Psoas muscle (tissue), 7 donors: ENCODE measurements at regions not wholly inside any gene's neighbourhood (a gene's known extent, or its start where the extent isn't known, plus 50 kb on each side); places are given as distances from the start of the nearest gene placed in this dataset.

Source experiments
- ATAC-seq, 4 donors: fragments of 200-7000 bp; cut with Tn5 transposase; one replicate each; pipeline ENCODE4 v1.9.1; 2020; ENCODE audit warnings: moderate library complexity in 3 of 4, mild to moderate bottlenecking in 2 of 4
- DNase-seq, 2 donors: peaks; one replicate each; pipeline ENCODE4 v3.0.0-alpha.2; 2020
- H3K27ac ChIP-seq: fragments of 200-600 bp; one replicate; pipeline ENCODE4 v1.8.0; 2022
- H3K27me3 ChIP-seq, 3 donors: fragments of 200-600 bp in 1 of 3; one replicate each; pipeline versions ENCODE4 v1.6.1 to v1.8.0; 2013 to 2022; ENCODE audit warnings: low read length in 2 of 3, mild to moderate bottlenecking in 2 of 3, moderate library complexity in 1 of 3; ENCODE audit not compliant: insufficient read depth in 3 of 3
- H3K36me3 ChIP-seq, 2 donors: fragments of 200-600 bp in 1 of 2; one replicate each; pipeline versions ENCODE4 v1.6.1 to v1.8.0; 2013 to 2022; ENCODE audit warnings: low read depth in 1 of 2, mild to moderate bottlenecking in 1 of 2, moderate library complexity in 1 of 2; ENCODE audit not compliant: insufficient read depth in 1 of 2
- H3K4me1 ChIP-seq: fragments of 200-600 bp; one replicate; pipeline ENCODE4 v1.8.0; 2022
- H3K4me3 ChIP-seq: fragments of 200-600 bp; one replicate; pipeline ENCODE4 v1.8.0; 2022; ENCODE audit warnings: mild to moderate bottlenecking
- H3K9me3 ChIP-seq: fragments of 200-600 bp; one replicate; pipeline ENCODE4 v1.8.0; 2022
- WGBS, 3 donors: extraction: QIAGEN DNeasy Blood & Tissue Kit; methylation state at CpG; one replicate each; pipeline versions ENCODE4 v1.1.6 to v1.1.7; 2013; 5-methylcytosine and 5-hydroxymethylcytosine counted together
- intact Hi-C, 2 donors: fragments of 100-400 bp; cut with DNase I; formaldehyde crosslinking; loops; one replicate each; pipeline versions ENCODE4 v1.11.0 to v1.14.2; 2022
- TF ChIP-seq, protein P1 (sequence below): fragments of 200-600 bp; IDR thresholded peaks from one replicate; pipeline ENCODE4 v1.8.0; 2022; ENCODE audit warnings: antibody characterized with exemption
- donor health status: healthy with polysubstance abuse.
- donor health status: DM: no; HTN: no; CAD: no; lungs with moderate emphysema.
- donor health status: Bipolar disorder and iron deficiency.
- donor health status: healthy.
- donor health status: DM: yes; HTN: yes; CAD: no.
- donor health status: DM: no; HTN: no; CAD: no.
- donor health status: DM: yes; HTN: yes; CAD: no.

DNA sequence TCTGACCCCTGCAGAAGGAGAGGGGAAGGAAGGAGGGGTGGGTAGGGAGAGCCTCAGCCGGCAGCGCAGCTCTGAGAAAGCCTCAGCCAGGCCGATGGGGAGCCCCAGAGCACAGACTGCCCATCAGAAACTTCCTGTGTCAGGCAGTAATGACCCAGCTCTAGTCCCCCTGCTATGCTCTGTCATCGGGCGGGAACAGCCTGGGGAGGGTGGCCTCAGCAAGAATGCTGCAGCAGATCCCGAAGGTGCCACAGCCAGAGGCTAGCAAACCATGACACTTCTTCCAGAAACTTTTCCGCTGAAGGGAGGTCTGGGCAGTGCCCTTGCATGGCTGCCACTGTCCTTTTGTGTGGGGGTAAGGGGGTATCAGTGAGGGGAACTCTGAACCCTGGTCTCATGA is 279.0 kb downstream of the BCOR start:
- H3K4me1 ChIP-seq: no peaks in the 10 kb centered on the region
- 52 to 87% (median 68%) methylated on average over 7 of the region's 7 CpGs for WGBS, 3 donors
- intact Hi-C loops: loop anchor here (5.0 to 10.0 kb wide), 3 partner anchors 256 to 449 kb away; no protein-coding TSS in a partner anchor

DNA sequence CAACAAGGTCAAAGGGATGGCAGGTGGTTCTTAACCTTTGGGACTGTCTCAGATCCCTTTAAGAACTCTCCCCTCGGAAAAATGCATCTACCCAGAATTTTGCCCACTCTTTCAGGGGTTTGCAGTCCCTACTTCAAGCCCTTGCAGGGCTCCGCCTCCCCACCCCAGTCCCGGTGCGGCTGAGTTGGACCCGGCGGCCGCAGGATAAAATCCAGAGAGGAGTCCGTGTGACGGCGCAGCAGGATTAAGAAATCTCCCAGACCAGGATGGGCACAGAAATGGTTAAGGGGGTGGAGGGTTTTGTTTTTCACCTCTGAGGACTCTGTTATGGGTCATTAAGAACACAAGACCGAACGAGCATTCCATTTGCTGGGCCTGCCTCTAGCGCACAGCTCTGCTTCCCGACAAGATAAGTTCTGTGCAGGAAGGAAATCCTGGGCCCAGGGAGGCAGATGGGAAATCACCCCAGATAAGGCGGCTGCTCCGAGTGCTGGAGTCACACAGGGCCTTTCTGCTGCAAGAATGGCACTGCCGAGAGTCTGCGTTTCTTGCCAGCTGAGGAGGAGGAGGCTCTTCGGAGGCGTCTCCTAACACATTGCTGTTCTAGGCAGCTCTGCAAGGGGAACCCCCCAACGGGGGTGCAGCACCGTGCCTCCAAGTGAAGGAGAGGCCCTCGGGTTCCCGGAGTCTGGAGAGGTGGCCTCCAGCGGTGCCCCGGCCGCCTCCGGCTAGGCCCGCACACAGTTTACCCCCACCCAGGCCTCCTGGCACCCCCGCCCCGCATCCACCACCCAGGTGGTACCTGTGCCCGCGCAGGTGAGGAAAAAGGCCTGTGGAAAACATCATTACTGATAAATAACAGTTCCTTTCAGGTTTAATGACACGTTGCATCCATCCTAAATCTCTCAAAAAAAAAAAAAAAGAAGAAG is 277.6 kb downstream of the BCOR start:
- Histone ChIP-seq H3K4me1 (no peaks in the 10 kb centered on the region), H3K4me3 (peak overlapping the region; percentile 59), H3K27ac (no peak overlapping the region), H3K9me3 (no peaks in the 10 kb centered on the region), H3K36me3 (no peaks in the 10 kb centered on the region), H3K27me3 (peaks cover 0 to 39% (median 0%) of the 10 kb centered on the region in 3 donors)
- peak in 1 of 2 donors; percentile 52 for DNase-seq
- no peak for ATAC-seq
- intact Hi-C loops: loop anchor here (5.0 to 10.0 kb wide), 4 partner anchors 185 to 447 kb away; no protein-coding TSS in a partner anchor
- TF ChIP-seq, protein P1, sequence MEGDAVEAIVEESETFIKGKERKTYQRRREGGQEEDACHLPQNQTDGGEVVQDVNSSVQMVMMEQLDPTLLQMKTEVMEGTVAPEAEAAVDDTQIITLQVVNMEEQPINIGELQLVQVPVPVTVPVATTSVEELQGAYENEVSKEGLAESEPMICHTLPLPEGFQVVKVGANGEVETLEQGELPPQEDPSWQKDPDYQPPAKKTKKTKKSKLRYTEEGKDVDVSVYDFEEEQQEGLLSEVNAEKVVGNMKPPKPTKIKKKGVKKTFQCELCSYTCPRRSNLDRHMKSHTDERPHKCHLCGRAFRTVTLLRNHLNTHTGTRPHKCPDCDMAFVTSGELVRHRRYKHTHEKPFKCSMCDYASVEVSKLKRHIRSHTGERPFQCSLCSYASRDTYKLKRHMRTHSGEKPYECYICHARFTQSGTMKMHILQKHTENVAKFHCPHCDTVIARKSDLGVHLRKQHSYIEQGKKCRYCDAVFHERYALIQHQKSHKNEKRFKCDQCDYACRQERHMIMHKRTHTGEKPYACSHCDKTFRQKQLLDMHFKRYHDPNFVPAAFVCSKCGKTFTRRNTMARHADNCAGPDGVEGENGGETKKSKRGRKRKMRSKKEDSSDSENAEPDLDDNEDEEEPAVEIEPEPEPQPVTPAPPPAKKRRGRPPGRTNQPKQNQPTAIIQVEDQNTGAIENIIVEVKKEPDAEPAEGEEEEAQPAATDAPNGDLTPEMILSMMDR: no peak
- 40 to 64% (median 52%) methylated on average over 25 to 34 of the region's 34 CpGs for WGBS, 3 donors

More for the DNA sequence above, 279.0 kb downstream of the BCOR start:
- H3K27me3 ChIP-seq: peaks cover 0 to 34% (median 0%) of the 10 kb centered on the region in 3 donors
- no peaks in the 10 kb centered on the region for H3K36me3 ChIP-seq
- no peak overlapping the region for H3K27ac ChIP-seq
- H3K9me3 ChIP-seq: no peaks in the 10 kb centered on the region
- TF ChIP-seq, protein P1: no peak
- DNase-seq (peak in 1 of 2 donors; percentile 8), ATAC-seq (no peak)
- H3K4me3 ChIP-seq: no peak overlapping the region

DNA sequence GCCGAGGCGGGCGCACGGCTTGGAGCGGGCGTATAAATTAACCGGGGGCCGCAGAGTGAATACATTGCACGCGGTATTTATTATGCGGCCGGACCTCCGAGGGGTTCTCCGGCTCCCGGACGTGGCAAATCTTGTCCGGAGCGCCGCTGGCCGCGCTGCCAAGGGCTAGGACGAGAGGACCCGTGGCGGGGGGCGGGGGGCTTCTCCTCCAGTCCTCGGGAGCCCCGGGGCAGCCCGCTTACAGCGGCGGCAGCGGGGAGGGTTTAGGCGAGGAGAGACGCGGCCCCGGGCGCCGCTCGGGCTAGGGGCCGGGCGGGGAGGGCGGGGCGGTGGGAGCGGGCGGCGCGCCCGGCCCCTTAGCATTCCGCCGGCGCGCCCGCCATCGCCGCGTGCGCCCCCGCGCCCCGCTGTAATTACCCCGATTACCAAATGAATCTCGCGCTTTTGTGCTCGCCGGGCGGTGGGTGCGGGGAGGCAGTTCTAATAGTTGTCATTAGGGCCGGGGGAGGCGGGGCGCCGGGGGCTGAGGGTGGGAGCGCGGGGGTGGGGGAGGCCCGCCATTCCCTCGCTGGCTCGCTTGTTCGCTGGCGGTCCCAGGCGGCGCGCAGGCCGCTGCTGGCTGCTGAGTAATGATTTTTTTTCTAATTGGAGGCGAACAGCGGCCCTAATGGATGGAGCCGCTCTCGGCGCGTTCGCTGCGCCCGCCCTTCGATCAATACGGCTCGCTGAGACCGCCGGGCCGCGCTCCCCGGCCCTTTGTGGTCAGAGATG is 276.6 kb downstream of the BCOR start:
- 3 to 8% (median 6%) methylated on average over 31 to 98 of the region's 98 CpGs for WGBS, 3 donors
- peak in 1 of 2 donors; percentile 57 for DNase-seq
- intact Hi-C loops: loop anchor here in 1 of 2 donors (10.0 kb wide), 1 partner anchor 184 kb away; no protein-coding TSS in a partner anchor
- H3K4me3 ChIP-seq: peak overlapping the region; percentile 59
- no peaks in the 10 kb centered on the region for H3K4me1 ChIP-seq
- H3K36me3 ChIP-seq: no peaks in the 10 kb centered on the region
- no peak overlapping the region for H3K27ac ChIP-seq
- H3K27me3 ChIP-seq: peaks cover 0 to 39% (median 0%) of the 10 kb centered on the region in 3 donors
- TF ChIP-seq, protein P1: no peak
- peak in 1 of 4 donors; percentile 50 for ATAC-seq
- no peaks in the 10 kb centered on the region for H3K9me3 ChIP-seq

DNA sequence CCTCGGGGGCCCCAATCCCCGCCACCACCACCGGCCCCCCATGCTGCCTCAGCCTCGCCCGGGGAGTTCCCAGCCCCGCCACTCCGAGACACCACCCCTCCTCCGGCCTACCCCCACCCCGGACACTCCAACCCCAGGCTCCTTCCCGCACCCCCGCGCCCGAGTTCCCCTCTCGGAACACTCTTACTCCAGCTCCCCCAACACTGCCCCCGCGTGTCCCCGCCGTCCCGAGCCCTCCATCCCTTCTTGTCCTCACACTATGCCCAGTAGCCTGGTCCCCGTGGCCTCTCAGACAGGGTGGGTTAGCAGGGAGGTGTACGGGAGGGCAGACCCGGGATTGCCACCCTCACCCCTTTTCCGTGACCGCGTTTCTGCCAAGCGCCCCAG is 276.1 kb downstream of the BCOR start:
- peak in 1 of 2 donors; percentile 53 for DNase-seq
- H3K4me3 ChIP-seq: peak overlapping the region; percentile 59
- H3K4me1 ChIP-seq: no peaks in the 10 kb centered on the region
- no peaks in the 10 kb centered on the region for H3K9me3 ChIP-seq
- 42 to 82% (median 63%) methylated on average over 12 to 25 of the region's 26 CpGs for WGBS, 3 donors
- ATAC-seq: peak in 1 of 4 donors; percentile 17
- no peaks in the 10 kb centered on the region for H3K36me3 ChIP-seq
- TF ChIP-seq, protein P1: no peak
- intact Hi-C loops: loop anchor here in 1 of 2 donors (10.0 kb wide), 1 partner anchor 183 kb away; no protein-coding TSS in a partner anchor
- H3K27ac ChIP-seq: no peak overlapping the region
- H3K27me3 ChIP-seq: peaks cover 0 to 39% (median 0%) of the 10 kb centered on the region in 3 donors
